NT2/D1 (cell line): ENCODE measurements at regions not wholly inside any gene's neighbourhood (a gene's known extent, or its start where the extent isn't known, plus 50 kb on each side); places are given as distances from the start of the nearest gene placed in this dataset.

Experiments
- DNase-seq: peaks from one replicate; pipeline ENCODE4 v3.0.0-alpha.2; 2011; ENCODE audit warnings: low read depth, low spot score
- H3K27me3 ChIP-seq: 2 replicates; pipeline ENCODE4 v1.6.0; 2011; ENCODE audit warnings: mild to moderate bottlenecking; ENCODE audit not compliant: insufficient read length, insufficient read depth
- H3K36me3 ChIP-seq: 2 replicates; pipeline ENCODE4 v1.6.1; 2011; ENCODE audit warnings: mild to moderate bottlenecking, low read length, mixed read lengths; ENCODE audit not compliant: insufficient read depth, insufficient read length
- H3K4me1 ChIP-seq: 2 replicates; pipeline ENCODE4 v1.5.1; 2011; ENCODE audit not compliant: insufficient read depth, insufficient read length
- H3K4me3 ChIP-seq: 2 replicates; pipeline ENCODE4 v1.5.1; 2011; ENCODE audit warnings: low read depth; ENCODE audit not compliant: insufficient read length
- H3K9ac ChIP-seq: 2 replicates; pipeline ENCODE4 v1.6.0; 2011; ENCODE audit warnings: low read depth; ENCODE audit not compliant: insufficient read length
- H3K9me3 ChIP-seq: 2 replicates; pipeline ENCODE4 v1.5.1; 2011; ENCODE audit warnings: mild to moderate bottlenecking, low read length; ENCODE audit not compliant: insufficient read depth
- SUZ12 ChIP-seq: IDR thresholded peaks from 2 replicates; pipeline ENCODE4 v1.6.1; 2011; ENCODE audit not compliant: insufficient read length, insufficient read depth; ENCODE audit errors: extremely low read depth
- YY1 ChIP-seq: IDR thresholded peaks from 2 replicates; pipeline ENCODE4 v1.6.1; 2011; ENCODE audit not compliant: insufficient read length, insufficient read depth
- ZNF274 ChIP-seq: IDR thresholded peaks from 2 replicates; pipeline ENCODE4 v1.6.1; 2011; ENCODE audit warnings: mild to moderate bottlenecking, low read depth, low read length

DNA sequence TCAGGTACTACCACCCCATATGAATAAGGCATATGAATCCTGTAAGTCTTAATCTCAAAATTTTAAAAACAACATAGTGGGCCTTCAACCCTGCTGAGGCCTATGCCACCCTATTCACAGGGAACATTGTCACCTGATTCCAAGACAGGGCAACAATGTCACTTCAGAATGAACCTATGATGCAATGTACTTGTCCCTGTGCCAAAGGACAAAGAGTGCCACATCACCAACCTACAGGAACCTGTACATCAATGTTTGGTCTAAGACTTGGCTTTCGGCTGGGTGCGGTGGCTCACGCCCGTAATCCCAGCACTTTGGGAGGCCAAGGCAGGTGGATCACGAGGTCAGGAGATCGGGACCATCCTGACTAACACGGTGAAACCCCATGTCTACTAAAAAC lies 318.5 kb upstream of the JARID2 start:
- no peaks in the 10 kb centered on the region for H3K36me3 ChIP-seq
- no peak overlapping the region for H3K4me3 ChIP-seq
- H3K27me3 ChIP-seq, result no peaks in the 10 kb centered on the region
- no peak for DNase-seq
- no peak for TF ChIP-seq YY1
- no peak for TF ChIP-seq ZNF274
- TF ChIP-seq SUZ12, result no peak
- H3K9ac ChIP-seq, result no peak overlapping the region
- H3K9me3 ChIP-seq, result no peaks in the 10 kb centered on the region
- peaks cover 7% of the 10 kb centered on the region for H3K4me1 ChIP-seq

DNA sequence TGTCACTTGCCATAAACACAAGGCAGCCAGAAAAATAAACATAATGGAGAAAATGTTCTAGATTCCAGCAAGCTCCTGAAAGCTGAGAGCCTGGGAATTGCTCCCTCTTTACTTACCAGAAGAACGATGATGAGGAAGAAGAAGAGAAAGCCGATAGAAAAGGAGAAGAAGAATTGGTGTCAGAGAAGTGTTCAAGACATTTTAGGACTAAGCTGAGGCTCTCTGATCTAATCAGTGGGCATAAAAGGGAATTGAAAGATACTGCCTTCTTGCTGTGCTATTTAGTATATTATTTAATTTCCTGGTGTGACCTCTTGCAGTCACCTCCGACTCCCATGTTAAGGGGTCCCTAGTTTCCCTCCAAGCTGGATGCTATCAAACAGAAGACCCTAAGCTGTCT lies 316.6 kb upstream of the JARID2 start:
- DNase-seq, result no peak
- TF ChIP-seq YY1 (no peak), ZNF274 (no peak), SUZ12 (no peak)
- no peak overlapping the region for H3K4me3 ChIP-seq
- H3K9me3 ChIP-seq, result no peaks in the 10 kb centered on the region
- H3K9ac ChIP-seq, result no peak overlapping the region
- H3K27me3 ChIP-seq, result no peaks in the 10 kb centered on the region
- peaks cover 4% of the 10 kb centered on the region for H3K4me1 ChIP-seq
- H3K36me3 ChIP-seq, result no peaks in the 10 kb centered on the region

DNA sequence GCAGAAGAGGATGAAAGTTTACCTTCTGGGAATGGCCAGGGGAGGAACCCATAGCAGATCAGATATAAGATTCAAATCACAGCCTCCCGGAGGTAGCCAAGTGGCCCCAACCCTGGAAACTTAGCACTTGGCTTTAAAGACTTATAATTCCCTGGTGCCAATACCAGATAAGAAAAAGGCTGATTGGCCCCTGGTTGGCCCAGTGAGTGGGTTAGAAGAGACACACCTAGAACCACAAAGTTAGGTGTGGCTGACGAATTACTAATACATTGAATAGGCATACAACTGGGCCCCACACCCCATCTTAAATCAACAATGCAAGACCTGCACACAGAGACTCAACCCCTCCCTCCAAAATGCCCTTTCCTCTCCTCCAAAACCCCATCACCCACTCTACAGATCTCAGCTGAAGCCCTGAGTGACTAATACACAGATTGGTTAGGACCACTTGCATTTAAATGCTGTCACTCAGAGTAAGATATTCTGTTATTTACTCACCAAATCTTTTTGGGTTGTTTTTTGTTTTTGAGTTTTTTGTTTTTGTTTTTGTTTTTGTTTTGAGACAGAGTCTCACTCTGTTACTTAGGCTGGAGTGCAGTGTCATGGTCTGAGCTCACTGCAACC lies 315.4 kb upstream of the JARID2 start:
- TF ChIP-seq ZNF274 (no peak), SUZ12 (no peak), YY1 (no peak)
- Histone ChIP-seq H3K27me3 (no peaks in the 10 kb centered on the region), H3K4me3 (no peak overlapping the region), H3K9ac (no peak overlapping the region), H3K36me3 (no peaks in the 10 kb centered on the region), H3K9me3 (no peaks in the 10 kb centered on the region), H3K4me1 (peaks cover 2% of the 10 kb centered on the region)
- DNase-seq, result no peak

DNA sequence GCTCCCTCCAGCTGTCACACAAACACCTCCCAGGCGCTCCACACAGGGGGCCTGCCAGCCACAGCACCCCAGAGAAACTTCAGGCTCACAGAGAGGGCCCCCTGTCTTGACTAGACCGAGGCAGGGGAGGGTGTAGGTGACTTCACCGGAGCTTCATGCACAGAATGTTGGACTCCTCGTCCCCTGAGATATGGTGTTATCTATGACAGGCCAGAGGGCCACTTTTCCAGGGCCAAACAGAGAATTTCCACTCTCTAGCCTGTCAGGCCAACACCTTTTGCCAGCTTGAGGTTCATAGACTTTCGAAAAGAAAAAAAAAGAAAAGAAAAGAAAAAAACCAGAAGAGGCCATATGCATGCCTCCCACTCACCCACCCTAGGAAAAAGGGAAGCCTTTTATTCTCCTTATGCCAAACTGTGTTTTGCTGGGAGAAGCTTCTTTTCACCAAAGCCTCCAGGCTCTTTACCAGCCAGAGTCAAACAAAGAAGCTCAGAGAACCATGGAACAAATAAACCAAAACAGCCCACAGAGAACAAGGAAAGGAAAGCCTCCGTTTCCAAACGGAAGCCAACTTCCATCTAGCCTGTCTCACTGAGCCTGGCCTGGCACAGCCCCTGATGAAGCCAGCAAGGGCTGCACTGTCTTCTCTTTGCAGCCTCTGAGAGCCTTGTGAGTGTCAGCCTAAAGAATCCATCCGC lies 313.2 kb upstream of the JARID2 start:
- Histone ChIP-seq H3K9me3 (no peaks in the 10 kb centered on the region), H3K4me3 (no peak overlapping the region), H3K27me3 (no peaks in the 10 kb centered on the region), H3K4me1 (peaks cover 2% of the 10 kb centered on the region), H3K36me3 (no peaks in the 10 kb centered on the region), H3K9ac (peak overlapping the region; percentile 61)
- TF ChIP-seq ZNF274 (no peak), SUZ12 (no peak), YY1 (no peak)
- DNase-seq, result no peak

DNA sequence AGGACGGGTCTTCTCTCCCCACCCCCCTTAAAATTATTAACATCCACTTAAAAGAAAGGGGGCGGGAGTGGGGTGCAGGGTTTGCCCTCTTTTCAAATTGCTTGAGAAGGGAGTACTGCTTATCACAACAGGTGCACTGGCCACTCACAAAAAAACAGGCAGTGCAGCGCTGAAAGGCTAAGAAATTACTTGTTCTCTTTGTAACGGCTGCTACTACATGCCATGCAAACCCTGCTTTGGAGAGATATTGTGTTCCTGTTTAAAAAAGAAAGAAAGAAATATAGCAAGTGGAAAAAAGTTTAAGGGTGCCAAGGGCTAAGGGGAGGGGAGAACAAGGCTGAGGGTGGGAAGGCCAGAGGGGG lies 312.7 kb upstream of the JARID2 start:
- no peak overlapping the region for H3K4me3 ChIP-seq
- H3K4me1 ChIP-seq, result peaks cover 2% of the 10 kb centered on the region
- no peaks in the 10 kb centered on the region for H3K9me3 ChIP-seq
- no peaks in the 10 kb centered on the region for H3K36me3 ChIP-seq
- TF ChIP-seq YY1 (no peak), ZNF274 (no peak), SUZ12 (no peak)
- DNase-seq, result no peak
- no peak overlapping the region for H3K9ac ChIP-seq
- H3K27me3 ChIP-seq, result no peaks in the 10 kb centered on the region

DNA sequence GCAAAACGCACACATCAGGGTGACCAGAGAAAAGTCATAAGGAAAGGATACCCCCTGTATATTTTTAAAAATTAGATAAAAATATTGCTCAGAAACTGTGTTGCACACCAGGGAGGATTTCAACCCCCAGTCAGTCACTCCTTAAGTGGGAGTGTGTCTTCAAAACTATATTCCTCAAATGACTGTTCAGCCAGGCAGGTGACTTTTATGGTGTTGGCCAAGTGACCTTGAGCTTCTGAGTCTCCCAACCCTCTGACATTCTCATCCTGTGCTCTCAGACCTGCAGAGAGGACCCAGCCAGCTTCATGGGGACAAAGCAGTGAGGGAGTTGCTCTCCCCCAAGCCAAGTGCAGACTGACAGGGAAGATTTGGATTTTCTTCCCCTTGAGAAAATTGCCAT lies 311.9 kb upstream of the JARID2 start:
- DNase-seq, result no peak
- no peaks in the 10 kb centered on the region for H3K36me3 ChIP-seq
- no peak overlapping the region for H3K9ac ChIP-seq
- H3K9me3 ChIP-seq, result no peaks in the 10 kb centered on the region
- no peak for TF ChIP-seq YY1
- TF ChIP-seq ZNF274, result no peak
- peaks cover 2% of the 10 kb centered on the region for H3K4me1 ChIP-seq
- H3K4me3 ChIP-seq, result no peak overlapping the region
- no peaks in the 10 kb centered on the region for H3K27me3 ChIP-seq

DNA sequence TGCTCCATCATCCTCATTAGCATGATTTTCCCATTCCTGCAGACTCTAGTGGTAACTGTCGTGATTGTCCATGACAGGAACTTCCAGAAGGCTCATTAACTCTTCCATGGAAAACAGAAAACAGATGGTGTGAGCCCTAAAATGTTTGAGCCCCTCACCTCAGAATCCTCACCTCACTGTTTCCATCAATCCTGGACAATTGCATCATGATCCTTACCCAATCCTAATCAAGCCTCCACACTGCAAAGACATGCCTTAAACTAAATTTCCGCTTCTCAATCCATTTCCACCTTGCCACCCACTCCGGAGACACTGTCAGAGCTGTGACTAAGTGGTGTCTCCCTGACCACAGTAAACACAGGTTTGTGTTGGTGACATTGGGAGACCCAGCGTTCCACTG lies 311.0 kb upstream of the JARID2 start:
- Histone ChIP-seq H3K9me3 (no peaks in the 10 kb centered on the region), H3K4me3 (no peak overlapping the region), H3K36me3 (no peaks in the 10 kb centered on the region), H3K27me3 (no peaks in the 10 kb centered on the region), H3K4me1 (peaks cover 2% of the 10 kb centered on the region), H3K9ac (no peak overlapping the region)
- TF ChIP-seq SUZ12 (no peak), YY1 (no peak), ZNF274 (no peak)
- no peak for DNase-seq

DNA sequence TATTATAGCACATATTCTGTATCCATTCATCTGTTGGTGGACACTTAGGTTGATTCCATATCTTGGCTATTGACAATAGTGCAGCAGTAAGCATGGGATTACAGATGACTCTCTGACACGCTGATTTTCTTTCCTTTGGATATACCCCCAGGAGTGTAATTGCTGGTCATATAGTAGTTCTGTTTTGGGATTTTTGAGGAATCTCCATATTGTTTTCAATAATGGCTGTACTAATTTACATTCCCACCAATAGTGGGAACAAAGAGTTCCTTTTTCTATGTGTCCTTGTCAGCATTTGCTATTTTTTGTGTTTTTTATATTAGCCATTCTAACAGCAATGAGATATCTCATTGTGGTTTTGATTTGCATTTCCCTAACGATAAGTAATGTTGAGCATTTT lies 309.0 kb upstream of the JARID2 start:
- Histone ChIP-seq H3K27me3 (no peaks in the 10 kb centered on the region), H3K4me1 (peaks cover 2% of the 10 kb centered on the region), H3K9me3 (no peaks in the 10 kb centered on the region), H3K4me3 (no peak overlapping the region), H3K36me3 (no peaks in the 10 kb centered on the region), H3K9ac (no peak overlapping the region)
- DNase-seq, result no peak
- no peak for TF ChIP-seq SUZ12
- TF ChIP-seq YY1, result no peak
